ENCODE measurements at regions not wholly inside any gene's neighbourhood (a gene's known extent, or its start where the extent isn't known, plus 50 kb on each side); places are given as distances from the start of the nearest gene placed in this dataset.
"Not testable (repeated sequence)": the region's sequence is repeated elsewhere in the genome, so short reads cannot be mapped to it uniquely, and the experiment has no call there.

DNA sequence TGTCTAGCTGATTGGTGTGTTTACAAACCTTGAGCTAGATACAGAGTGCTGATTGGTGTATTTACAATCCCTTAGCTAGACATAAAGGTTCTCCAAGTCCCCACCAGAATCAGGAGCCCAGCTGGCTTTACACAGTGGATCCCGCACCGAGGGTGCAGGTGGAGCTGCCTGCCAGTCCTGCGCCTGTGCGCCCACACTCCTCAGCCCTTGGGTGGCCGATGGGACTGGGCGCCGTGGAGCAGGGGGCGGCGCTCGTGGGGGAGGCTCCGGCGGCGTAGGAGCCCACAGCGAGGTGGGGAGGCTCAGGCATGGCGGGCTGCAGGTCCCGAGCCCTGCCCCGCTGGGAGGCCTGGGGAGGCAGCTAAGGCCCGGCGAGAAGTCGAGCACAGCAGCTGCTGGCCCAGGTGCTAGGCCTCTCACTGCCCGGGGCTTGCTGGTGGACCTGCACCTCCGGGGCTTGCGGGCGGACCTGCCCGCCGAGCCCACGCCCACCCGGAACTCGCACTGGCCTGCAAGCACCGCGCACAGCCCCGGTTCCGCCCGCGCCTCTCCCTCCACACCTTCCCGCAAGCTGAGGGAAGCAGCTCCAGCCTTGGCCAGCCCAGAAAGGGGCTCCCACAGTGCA, 51.0 kb upstream of the CDYL start:
- DNase-seq (ENCODE audit: low spot score): not testable (repeated sequence)

- DNase-seq (ENCODE audit: low spot score): not testable (repeated sequence)
Observed at GRCh38 chr6:4724727-4725126, 51.5 kb upstream of the CDYL start.

DNA sequence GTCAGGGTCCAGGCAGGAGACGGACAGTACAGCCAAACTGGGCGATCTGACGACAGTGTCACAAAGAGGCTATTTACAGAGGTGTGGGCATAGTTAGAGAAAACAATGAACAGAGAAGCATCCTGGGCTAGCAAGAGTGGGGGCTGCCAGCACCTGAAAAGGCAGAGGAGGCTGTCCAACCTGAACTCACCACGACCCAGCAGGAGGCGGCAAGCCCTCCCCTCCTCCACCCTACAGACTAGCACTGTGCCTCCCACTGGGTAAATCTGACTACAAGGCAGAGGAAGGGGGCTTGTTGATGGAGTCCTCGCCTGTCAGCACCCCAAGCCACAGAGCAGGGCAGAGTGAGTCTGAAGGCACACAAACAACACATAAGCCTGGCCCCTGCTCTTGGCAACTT, 52.8 kb upstream of the CDYL start:
- no peak for DNase-seq (ENCODE audit: low spot score)

DNA sequence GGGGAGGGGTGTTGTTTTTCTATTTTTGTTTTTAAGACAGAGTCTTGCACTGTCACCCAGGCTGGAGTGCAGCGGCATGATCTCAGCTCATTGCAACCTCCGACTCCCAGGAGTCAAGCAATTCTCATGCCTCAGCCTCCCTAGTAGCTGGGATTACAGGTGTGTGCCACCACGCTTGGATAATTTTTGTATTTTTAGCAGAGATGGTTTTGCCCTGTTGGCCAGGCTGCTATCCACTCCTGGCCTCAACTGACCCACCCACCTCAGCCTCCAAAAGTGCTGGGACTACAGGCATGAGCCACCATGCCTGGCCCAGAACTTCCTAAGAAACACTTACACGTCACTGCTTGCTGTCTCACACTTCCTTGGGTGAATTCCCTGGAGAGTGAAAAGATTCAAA, 54.8 kb upstream of the CDYL start:
- DNase-seq (ENCODE audit: low spot score): not testable (repeated sequence)

GRCh38 chr6:4719491-4719890, 56.7 kb upstream of the CDYL start:
- no peak for DNase-seq (ENCODE audit: low spot score)

- DNase-seq (ENCODE audit: low spot score): no peak
Observed at GRCh38 chr6:4717856-4718255, 58.3 kb upstream of the CDYL start.

- no peak for DNase-seq (ENCODE audit: low spot score)
Observed at GRCh38 chr6:4717124-4717523, 59.1 kb upstream of the CDYL start.

DNA sequence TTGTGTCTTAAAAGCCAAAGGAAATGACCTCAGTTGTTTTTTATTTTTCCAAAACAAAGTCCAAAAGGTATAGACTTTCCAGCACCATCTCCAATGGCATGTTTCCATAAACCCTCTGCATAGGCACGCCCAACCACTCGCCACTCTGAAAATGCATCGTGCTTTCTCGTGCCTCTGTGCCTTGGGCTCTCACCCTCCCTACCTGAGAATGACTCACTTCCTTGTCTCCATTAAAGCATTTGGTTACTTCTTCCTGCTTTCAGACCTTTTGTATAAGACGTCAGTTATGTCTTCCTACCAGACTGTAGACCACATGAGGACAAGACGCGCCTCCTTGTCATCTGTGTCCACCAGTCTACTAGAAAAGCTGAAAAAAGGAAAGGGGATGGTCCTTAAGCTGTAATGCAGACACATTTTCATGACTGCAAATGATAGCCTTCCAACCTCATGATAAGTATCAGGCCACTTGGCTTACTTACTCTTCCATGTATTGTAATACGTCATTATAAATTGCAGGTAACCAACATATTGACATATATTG, 61.2 kb upstream of the CDYL start:
- DNase-seq (ENCODE audit: low spot score): no peak

GRCh38 chr6:4712291-4712690, 63.9 kb upstream of the CDYL start:
- no peak for DNase-seq (ENCODE audit: low spot score)

- DNase-seq (ENCODE audit: low spot score): no peak
Observed at GRCh38 chr6:4707011-4707410, 69.2 kb upstream of the CDYL start.

DNA sequence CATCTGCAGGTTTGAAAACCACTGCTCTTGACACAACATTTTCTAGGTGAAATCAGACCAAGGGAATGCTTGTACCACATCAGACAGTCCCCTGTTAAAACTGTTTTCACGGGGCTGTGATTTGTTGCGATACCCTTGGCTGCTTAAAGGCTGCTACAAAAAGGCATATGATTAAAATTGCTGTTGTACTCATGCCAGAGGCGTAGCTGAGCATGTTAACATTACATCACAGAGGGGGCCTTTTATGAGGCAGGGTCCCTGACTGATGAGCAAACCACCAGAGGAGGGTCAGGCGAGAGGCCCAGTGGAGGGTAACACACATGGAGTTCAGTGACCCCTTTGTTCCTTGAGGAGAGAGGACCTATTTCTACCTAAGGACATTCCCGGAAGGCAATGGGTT, 70.4 kb upstream of the CDYL start:
- DNase-seq (ENCODE audit: low spot score): no peak

- DNase-seq (ENCODE audit: low spot score): no peak
Observed at GRCh38 chr6:4703382-4703781, 72.8 kb upstream of the CDYL start.

DNA sequence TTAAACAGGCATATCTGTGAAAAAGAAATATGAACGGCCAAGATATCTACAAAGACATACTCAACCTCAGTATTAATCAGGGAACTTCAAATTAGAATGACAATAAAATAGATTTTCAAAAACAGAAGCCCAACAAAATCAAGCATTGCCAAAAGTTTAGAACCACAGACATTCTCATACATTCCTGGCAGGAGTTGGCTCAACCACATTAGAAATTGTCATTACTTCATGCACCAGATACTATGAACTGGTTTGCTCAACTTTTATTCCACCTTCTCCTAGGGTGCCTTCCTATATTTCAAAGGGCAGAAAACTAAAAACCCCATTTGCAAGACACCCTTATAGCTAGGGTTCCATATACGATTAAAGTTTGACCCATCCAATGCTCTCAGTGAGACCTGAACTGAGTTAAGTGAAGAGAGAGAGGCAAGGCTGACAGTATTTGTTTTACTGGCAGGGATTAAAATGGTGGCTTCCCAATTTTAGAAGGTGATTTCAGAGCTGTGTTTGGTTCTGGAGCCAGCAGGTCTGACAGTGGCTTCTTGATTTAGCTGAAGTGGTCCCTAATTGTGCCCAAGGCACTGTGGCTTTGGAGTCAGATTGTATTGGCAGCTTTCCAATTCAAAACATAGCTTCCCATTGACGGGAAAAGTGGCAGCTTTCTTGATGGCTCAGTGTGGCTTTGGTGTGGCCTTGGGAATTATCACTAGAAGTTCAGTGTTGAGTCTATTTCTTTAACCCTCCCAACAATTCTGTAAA, 77.1 kb upstream of the CDYL start:
- no peak for DNase-seq (ENCODE audit: low spot score)

GRCh38 chr6:4693173-4693970, 82.8 kb upstream of the CDYL start:
- DNase-seq (ENCODE audit: low spot score): no peak

DNA sequence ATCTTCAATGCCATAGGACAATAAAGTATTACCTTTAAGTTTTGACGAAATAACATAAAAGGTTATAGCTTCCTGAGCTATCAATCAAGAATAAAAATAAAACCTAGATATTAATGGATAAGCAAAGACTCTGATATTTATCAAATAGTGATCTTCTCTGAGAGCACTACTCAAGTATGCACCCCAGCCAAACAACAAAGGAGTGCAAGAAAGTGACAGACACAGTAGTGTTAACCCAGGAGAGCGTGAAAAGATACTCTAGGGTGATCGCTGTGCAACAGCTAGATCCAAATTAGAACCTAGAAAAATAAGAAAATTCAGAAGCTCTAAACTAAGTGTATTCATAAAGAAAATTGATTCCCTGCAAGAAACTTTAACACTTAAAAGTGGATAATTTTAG, 83.5 kb upstream of the CDYL start:
- no peak for DNase-seq (ENCODE audit: low spot score)

DNA sequence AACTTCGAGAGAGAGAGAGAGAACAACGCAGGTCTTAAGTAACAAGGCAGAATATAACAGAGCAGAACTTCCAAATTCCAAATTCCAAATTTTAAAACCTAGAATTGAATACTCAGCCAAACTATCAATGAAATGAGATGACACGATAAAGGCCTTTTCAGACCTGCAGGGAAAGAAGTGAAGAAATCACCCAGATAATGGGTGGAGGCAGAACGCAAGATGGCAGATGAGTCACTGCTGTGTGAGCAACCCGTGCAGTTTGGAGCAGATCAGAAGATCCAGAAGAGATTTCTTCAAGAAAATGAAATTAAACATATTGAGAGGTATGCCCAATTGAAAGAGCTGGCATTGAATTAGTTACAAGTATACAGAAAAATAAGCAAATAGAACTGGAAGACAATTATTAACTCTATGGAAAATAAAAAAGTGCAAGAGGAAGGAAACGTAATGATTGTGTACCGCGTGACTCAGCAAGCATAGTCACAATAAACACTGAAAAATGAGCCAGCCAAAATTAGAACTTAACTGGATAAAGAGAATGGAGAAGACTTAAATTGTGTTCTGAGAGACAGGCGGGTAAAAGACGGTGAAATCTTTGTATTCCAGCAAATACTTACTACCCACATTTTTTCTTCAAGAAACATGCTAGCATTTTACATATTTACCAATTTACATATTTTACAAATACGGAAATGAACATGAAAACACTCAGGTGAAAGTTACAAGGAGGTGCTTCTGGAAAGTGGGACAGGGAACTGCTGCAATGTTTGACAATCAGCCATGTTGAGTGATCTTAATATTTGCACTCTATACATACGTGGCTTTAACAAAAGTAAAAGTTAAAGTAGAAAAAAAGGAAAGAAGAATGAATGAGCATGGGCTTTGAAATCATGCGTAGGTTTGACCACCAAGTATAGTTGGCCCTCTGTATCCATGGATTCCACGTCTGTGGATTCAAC, 87.9 kb upstream of the CDYL start:
- DNase-seq (ENCODE audit: low spot score): no peak

DNA sequence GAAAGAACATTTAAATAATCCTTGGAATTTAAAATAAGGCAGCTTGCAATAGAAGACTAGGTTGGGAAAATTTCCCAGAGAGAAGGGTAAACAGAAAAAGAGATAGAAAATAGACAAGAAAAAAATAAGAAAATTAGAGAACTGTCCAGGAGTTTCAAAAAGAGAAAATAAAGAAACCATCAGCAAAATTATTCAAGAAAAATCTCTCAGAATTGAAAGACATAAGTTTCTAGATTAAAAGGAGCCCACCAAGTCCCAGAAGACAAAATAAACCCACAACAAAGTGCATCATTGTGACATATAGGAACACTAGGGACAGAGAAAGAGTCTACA, 88.6 kb upstream of the CDYL start:
- no peak for DNase-seq (ENCODE audit: low spot score)

- no peak for DNase-seq (ENCODE audit: low spot score)
Observed at GRCh38 chr6:4682431-4683097, 93.6 kb upstream of the CDYL start.

DNA sequence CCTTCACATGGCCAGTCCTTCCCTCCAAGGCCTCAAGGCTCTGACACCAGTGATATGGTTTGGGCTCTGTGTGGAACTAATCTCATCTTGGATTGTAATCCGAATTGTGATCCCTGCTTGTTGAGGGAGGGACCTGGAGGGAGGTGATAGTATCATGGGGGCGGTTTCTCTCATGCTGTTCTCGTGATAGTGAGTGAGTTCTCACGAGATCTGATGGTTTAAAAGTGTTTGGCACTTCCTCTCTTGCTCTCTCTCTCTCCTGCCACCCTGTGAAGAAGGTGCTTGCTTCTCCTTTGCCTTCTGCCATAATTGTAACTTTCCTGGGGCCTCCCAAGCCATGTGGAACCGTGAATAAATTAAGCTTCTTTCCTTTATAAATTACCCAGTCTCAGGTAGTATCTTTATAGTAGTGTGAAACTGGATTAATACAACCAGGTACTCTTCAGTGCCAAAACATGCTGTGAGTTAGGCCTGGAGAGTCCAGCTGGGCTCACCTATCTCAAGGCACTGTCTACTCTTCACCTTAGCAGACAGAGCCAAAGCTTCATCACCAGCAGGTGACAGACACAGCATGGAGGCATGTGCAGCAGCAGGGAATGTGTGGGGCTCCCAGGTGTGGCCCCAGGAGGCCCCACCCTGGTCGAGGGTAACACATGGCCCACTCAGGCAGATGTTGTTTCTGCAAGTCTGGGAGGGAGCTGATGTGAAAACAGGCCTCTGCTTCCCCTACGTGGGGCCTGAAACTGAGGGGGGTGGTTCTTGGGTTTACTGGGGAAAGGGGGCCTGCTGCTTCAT, 97.5 kb upstream of the CDYL start:
- DNase-seq (ENCODE audit: low spot score): no peak

GRCh38 chr6:4677751-4678065, 98.5 kb upstream of the CDYL start:
- no peak for DNase-seq (ENCODE audit: low spot score)

Data from SK-N-DZ (cell line).